ENCODE measurements at regions not wholly inside any gene's neighbourhood (a gene's known extent, or its start where the extent isn't known, plus 50 kb on each side); places are given as distances from the start of the nearest gene placed in this dataset.

GRCh38 chr5:124467745-124468144, 278.7 kb downstream of the ZNF608 start:
- no peak overlapping the region for H3K4me3 ChIP-seq (replicated peaks in 1 of 2; ENCODE audit: low read depth in 1 of 2, low read length in 2 of 2)
- no peaks in the 10 kb centered on the region for H4K20me1 ChIP-seq (ENCODE audit: insufficient read depth)
- intact Hi-C loops (cut with micrococcal nuclease), result no loop called here
- CTCF ChIA-PET, result no interaction called here
- no TSS peak for BruUV-seq (replicated peaks)
- no peak overlapping the region for H3K9ac ChIP-seq (ENCODE audit: low read length)
- TF ChIP-seq CTCF (IDR thresholded peaks at IDR 0.05 in 2 of 3, conservative IDR thresholded peaks at IDR 0.05 in 1 of 3; ENCODE audit: borderline replicate concordance in 1 of 3, insufficient read depth in 1 of 3, low read depth in 2 of 3, low read length in 2 of 3), result no peak
- TF ChIP-seq SIN3A (IDR thresholded peaks at IDR 0.05; ENCODE audit: low read depth), result no peak
- no peak for TF ChIP-seq SP1 (IDR thresholded peaks at IDR 0.05; ENCODE audit: low read depth)
- no peak for TF ChIP-seq EZH2 (IDR thresholded peaks at IDR 0.05)
- no peak for TF ChIP-seq SRF (IDR thresholded peaks at IDR 0.05; ENCODE audit: low read depth)
- H3K27ac ChIP-seq (ENCODE audit: low read depth, low read length), result no peak overlapping the region
- H2AFZ ChIP-seq (ENCODE audit: low read depth, low read length, poor library complexity, severe bottlenecking), result no peak overlapping the region
- no peaks in the 10 kb centered on the region for H3K9me3 ChIP-seq (ENCODE audit: control insufficient read depth in 1 of 2, insufficient read depth in 1 of 2, low read depth in 1 of 2, low read length in 2 of 2)
- H3K9me2 ChIP-seq (ENCODE audit: insufficient read depth), result no peaks in the 10 kb centered on the region
- RAD21 ChIA-PET (ENCODE audit: low non-redundant PET in 1 of 2, low total read pairs in 2 of 2, uncharacterized antibody in 2 of 2, unreplicated experiment in 2 of 2), result no interaction called here
- H3K36me3 ChIP-seq (ENCODE audit: control insufficient read depth in 1 of 2, insufficient read depth in 2 of 2, low read length in 2 of 2), result no peaks in the 10 kb centered on the region
- H3K27me3 ChIP-seq (ENCODE audit: insufficient read depth, low read length), result no peaks in the 10 kb centered on the region
- H3K4me1 ChIP-seq (ENCODE audit: control insufficient read depth in 1 of 2, insufficient read depth in 2 of 2, low read length in 2 of 2), result no peaks in the 10 kb centered on the region
- DNase-seq (ENCODE audit: low read depth, low spot score) (no peak), ATAC-seq (no peak)
- H3K4me2 ChIP-seq (ENCODE audit: low read length), result no peak overlapping the region
- POLR2A ChIA-PET, result no interaction called here
- H3K79me2 ChIP-seq (ENCODE audit: insufficient read depth, low read length), result no peaks in the 10 kb centered on the region

- H3K9ac ChIP-seq (ENCODE audit: low read length), result no peak overlapping the region
- POLR2A ChIA-PET, result no interaction called here
- H4K20me1 ChIP-seq (ENCODE audit: insufficient read depth), result no peaks in the 10 kb centered on the region
- BruUV-seq (replicated peaks), result no TSS peak
- DNase-seq (ENCODE audit: low read depth, low spot score) (no peak), ATAC-seq (no peak)
- intact Hi-C loops (cut with micrococcal nuclease), result no loop called here
- no peak overlapping the region for H3K4me3 ChIP-seq (replicated peaks in 1 of 2; ENCODE audit: low read depth in 1 of 2, low read length in 2 of 2)
- RAD21 ChIA-PET (ENCODE audit: low non-redundant PET in 1 of 2, low total read pairs in 2 of 2, uncharacterized antibody in 2 of 2, unreplicated experiment in 2 of 2), result no interaction called here
- H3K36me3 ChIP-seq (ENCODE audit: control insufficient read depth in 1 of 2, insufficient read depth in 2 of 2, low read length in 2 of 2), result no peaks in the 10 kb centered on the region
- H2AFZ ChIP-seq (ENCODE audit: low read depth, low read length, poor library complexity, severe bottlenecking), result no peak overlapping the region
- no peak overlapping the region for H3K27ac ChIP-seq (ENCODE audit: low read depth, low read length)
- CTCF ChIA-PET, result no interaction called here
- no peaks in the 10 kb centered on the region for H3K27me3 ChIP-seq (ENCODE audit: insufficient read depth, low read length)
- TF ChIP-seq CEBPB (IDR thresholded peaks at IDR 0.05; ENCODE audit: low read depth) (no peak), POLR2AphosphoS5 (IDR thresholded peaks at IDR 0.05; ENCODE audit: low read depth, low read length) (no peak), RAD21 (IDR thresholded peaks at IDR 0.05; ENCODE audit: low read depth) (no peak)
- no peak overlapping the region for H3K4me2 ChIP-seq (ENCODE audit: low read length)
- no peaks in the 10 kb centered on the region for H3K4me1 ChIP-seq (ENCODE audit: control insufficient read depth in 1 of 2, insufficient read depth in 2 of 2, low read length in 2 of 2)
- 0 out of 4 replicates have a peak, but pooled peaks cover 0 to under 1% of the 10 kb centered on the region in 2 experiments for H3K9me3 ChIP-seq (ENCODE audit: control insufficient read depth in 1 of 2, insufficient read depth in 1 of 2, low read depth in 1 of 2, low read length in 2 of 2)
- H3K9me2 ChIP-seq (ENCODE audit: insufficient read depth), result no peaks in the 10 kb centered on the region
- no peaks in the 10 kb centered on the region for H3K79me2 ChIP-seq (ENCODE audit: insufficient read depth, low read length)
Observed at GRCh38 chr5:124466011-124466410, 280.4 kb downstream of the ZNF608 start.

Data from HCT116 (cell line).